ENCODE measurements at regions not wholly inside any gene's neighbourhood (a gene's known extent, or its start where the extent isn't known, plus 50 kb on each side); places are given as distances from the start of the nearest gene placed in this dataset.

DNA sequence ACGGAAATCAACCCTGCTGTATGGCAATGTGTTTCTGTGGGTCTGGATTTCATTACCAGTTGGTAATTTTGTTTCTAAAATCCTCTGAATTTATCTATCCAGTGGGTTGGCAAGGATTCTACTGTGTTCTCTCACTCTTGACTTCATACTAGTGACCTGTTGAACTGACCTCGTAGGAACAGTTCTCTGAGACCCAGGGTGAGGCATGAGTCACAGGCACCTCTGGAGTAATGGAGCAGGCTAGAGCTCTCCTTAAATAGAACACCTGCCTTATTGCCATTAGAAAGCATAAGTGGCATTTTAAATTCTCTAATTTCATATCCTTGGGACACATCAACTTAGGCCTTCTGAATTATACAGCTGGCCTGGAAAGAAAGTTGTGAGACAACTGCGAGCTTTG lies 258.3 kb upstream of the NAV3 start:
- DNase-seq (ENCODE audit: low read depth in 2 of 2), result no peak

- DNase-seq (ENCODE audit: low read depth in 2 of 2), result no peak
Measured at GRCh38 chr12:77571768-77572167, 258.9 kb upstream of the NAV3 start.

DNA sequence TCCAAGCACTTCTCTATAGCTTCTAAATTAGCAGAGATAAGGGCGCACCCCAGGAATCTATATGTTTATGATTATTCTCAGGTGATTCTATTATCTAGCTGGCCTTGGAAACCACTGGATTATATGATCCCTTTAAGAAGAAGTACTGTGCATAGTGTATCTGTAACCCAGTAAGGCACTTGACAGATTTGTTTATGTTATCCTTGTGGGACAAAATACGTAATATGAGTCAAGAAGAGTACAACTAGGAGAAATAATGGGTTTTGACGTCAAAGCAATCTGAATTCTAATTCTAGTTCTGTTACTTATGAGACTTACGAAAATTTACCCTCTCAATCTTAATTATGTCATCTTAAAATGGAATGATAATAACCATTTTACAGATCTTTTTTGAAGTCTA lies 259.6 kb upstream of the NAV3 start:
- DNase-seq (ENCODE audit: low read depth in 2 of 2), result no peak

DNA sequence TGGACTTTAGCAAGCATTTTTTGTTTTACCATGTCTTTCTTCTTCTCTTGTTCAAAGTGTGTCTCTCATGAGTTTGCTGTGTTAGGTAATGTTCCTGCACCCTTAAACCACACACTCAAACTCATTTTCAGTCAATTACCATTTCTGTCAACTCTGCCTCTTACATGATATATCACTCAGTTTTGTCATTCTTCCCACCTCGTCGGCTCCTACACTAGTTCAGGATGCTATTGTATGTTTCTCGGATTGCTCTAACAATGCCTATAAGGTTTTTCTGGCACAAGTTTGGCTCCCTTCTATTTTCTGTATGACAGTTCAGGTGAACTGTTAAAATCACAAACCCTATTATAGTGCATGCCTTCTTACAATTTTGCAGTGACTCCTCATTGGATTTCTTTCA lies 260.8 kb upstream of the NAV3 start:
- DNase-seq (ENCODE audit: low read depth in 2 of 2), result no peak

DNA sequence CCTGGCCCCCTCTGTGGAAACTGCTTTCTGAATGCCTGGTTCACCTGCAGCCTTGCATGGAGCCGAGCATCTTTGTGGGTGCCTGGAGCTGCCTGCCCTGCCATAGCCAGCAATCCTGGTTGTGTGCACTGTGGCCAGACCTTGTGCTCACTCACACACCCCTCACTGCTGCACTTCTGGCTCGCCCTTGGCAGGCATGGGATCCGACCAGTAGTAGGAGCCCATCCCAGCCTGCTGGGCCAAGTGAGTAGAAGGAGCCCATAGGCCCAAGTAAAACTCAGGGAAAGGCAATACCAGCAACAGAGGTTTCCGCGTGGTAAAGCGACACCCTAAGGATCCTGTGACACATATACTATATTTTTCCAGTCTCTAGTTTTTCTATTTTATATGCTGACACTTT lies 270.0 kb upstream of the NAV3 start:
- DNase-seq (ENCODE audit: low read depth in 2 of 2), result no peak

- no peak for DNase-seq (ENCODE audit: low read depth in 2 of 2)
Measured at GRCh38 chr12:77559400-77560074, 271.2 kb upstream of the NAV3 start.

DNA sequence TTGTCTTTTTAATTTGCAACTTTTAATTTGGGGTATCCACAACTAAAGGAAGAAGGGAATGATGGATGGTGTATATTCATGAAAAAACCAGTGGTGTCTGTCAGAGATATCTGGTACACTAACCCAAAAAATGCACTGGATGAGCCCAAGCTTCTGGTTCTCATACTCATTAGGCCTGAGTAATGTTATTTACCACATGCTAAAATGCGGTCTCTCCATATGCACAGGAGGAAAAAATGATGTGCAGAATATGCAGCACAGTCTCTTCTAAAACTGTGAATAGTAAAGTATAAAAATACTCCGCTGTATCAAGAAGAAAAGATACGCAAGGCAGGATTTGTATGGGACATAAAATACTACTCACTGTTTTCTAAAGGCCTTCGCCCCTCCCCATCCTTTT lies 275.6 kb upstream of the NAV3 start:
- DNase-seq (ENCODE audit: low read depth in 2 of 2), result no peak

- no peak for DNase-seq (ENCODE audit: low read depth in 2 of 2)
Measured at GRCh38 chr12:77553976-77554619, 276.6 kb upstream of the NAV3 start.

- DNase-seq (ENCODE audit: low read depth in 2 of 2), result no peak
Measured at GRCh38 chr12:77549383-77550128, 281.1 kb upstream of the NAV3 start.

DNA sequence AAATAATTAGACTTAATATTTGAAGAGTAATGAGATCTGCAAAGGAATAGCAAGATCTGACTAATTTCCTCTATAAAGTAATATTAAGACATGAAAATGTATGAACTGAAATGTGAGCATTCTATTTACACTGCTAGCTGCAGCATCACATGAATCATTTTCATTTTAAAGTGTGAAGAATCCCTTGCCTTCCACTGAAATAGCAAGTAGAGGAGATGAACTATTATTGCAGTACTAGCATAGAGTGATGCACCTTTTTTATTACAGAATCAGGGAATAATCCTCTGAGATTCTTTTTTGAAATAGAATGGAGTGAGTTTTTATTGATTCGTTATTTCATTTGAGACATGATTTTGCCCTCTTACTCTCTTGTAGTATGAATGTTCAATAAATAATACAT lies 281.9 kb upstream of the NAV3 start:
- no peak for DNase-seq (ENCODE audit: low read depth in 2 of 2)

GRCh38 chr12:77540097-77540496 lies 290.6 kb upstream of the NAV3 start:
- no peak for DNase-seq (ENCODE audit: low read depth in 2 of 2)

GRCh38 chr12:77537663-77538062 lies 293.0 kb upstream of the NAV3 start:
- DNase-seq (ENCODE audit: low read depth in 2 of 2), result no peak

DNA sequence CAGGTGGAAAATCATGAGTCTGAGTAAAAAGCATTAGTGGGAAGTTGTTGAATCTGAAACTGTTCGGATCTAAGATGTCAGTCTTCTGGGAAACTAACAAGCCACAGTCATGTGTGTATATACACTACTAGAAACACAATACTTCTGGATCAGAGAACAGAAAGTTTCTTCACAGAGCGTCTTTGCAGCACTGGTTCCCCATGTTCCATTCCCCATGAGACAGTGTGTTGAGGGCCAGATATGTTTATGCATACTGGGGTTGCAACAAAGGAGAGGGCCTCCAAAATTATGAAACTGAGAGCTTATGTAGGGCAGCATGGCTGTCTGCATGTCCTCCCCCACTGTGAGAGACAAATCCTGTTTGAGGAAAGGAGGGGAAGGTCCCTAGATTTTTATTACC lies 295.0 kb upstream of the NAV3 start:
- DNase-seq (ENCODE audit: low read depth in 2 of 2), result no peak

DNA sequence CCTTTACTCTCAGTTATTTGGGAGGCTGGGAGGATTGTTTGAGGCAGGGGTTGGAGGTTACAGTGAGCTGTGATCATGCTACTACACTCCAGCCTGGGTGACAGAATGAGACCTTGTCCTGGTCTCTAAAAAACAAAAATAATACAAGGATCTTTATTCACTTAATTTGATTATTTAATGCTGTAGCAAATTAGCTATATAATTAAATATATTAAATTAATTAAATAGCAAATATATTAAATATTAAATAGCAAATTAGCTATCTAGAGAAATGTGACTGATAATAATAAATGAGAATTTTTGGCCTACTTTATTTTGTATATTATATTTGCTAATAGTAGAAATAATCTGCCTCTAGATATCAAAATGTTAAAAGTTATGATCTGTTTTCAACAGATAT lies 298.8 kb upstream of the NAV3 start:
- no peak for DNase-seq (ENCODE audit: low read depth in 2 of 2)

- DNase-seq (ENCODE audit: low read depth in 2 of 2), result no peak
Measured at GRCh38 chr12:77522247-77522646, 308.4 kb upstream of the NAV3 start.

DNA sequence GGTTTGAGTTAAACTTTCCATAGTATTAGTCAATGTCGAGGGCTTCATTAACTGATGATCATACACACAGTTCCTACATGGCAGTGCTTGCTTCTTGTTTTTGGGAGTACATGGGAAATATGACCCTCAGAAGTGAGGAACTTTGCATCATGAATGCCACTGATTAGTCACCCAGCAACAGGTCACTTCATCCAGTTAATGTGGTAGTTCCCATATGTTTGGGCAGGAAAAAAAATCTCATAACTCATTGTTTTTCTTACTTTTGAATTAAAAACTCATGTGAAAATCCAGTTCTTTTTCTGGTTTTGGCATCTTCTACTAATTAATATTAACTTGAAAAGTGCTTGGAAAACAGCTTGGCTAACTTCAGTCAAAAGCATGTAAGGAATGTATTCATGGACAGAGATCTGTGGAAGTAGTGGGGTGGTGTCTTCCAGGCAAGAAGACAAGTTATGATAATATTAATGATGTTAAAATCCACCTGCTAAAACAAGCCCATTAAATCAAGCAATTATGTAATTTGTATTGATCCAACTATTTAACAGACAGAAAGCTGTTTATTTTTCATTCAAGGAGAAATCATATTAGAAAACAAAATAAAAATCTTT lies 309.1 kb upstream of the NAV3 start:
- DNase-seq (ENCODE audit: low read depth in 2 of 2), result peak; percentile 47 to 57

GRCh38 chr12:77514511-77514910 lies 316.2 kb upstream of the NAV3 start:
- DNase-seq (ENCODE audit: low read depth in 2 of 2), result no peak

DNA sequence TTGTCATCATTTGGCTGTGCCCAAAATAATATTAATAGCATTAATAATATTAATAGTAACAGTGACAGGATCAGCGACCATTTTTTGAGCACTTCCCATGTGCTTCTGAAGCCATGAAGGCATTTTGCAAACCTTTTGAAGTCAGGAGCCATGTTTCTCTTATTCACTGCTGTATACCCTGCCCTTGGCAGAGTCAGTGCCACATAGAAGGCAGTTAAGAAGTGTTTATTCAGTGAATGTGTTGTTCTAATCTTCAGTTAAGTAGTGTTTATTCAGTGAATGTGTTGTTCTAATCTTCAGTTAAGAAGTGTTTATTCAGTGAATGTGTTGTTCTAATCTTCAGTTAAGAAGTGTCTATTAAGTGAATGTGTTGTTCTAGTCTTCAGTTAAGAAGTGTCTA lies 319.7 kb upstream of the NAV3 start:
- DNase-seq (ENCODE audit: low read depth in 2 of 2), result no peak

GRCh38 chr12:77504466-77504865 lies 326.2 kb upstream of the NAV3 start:
- DNase-seq (ENCODE audit: low read depth in 2 of 2), result no peak

GRCh38 chr12:77500089-77500488 lies 330.6 kb upstream of the NAV3 start:
- DNase-seq (ENCODE audit: low read depth in 2 of 2), result no peak

DNA sequence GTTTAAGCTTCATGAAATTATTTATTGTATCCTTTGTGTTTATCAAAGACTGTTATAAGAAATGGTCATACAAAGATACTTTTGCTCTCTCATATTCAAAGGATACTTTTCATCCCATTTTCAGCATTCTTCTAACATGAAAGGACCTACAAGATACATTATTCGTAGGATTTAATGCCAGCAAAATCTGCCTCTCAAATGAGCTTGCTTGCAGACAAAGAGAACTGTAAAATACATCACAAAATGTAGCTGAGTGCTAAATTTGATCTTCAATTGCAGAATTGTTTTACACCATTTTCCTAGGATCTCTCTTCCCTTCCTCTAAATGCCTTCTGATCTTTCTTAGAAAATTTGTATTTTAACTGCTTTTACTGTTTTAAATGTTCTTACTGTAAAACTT lies 333.0 kb upstream of the NAV3 start:
- DNase-seq (ENCODE audit: low read depth in 2 of 2), result no peak

DNA sequence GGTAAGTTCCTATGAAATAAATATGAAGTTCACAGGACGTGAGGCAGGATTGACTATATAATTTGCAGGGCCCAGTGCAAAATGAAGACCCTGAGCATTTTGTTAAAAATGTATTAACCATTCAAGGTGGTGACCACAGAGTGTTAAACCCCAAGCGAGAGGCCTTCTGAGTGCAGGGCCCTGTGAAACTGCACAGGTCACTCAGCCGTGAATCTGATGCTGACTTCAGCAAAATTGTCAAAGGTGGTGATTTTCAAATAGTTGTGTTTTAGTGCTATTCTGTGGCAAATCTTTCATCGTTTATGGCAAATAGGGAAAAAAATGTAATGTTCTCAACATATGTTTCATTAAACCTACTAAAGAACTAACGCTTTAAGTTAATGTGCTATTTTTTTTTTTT lies 334.0 kb upstream of the NAV3 start:
- no peak for DNase-seq (ENCODE audit: low read depth in 2 of 2)

- no peak for DNase-seq (ENCODE audit: low read depth in 2 of 2)
Measured at GRCh38 chr12:77494296-77494695, 336.4 kb upstream of the NAV3 start.

All from fibroblast of skin of left quadriceps (primary cell).